ENCODE measurements at regions not wholly inside any gene's neighbourhood (a gene's known extent, or its start where the extent isn't known, plus 50 kb on each side); places are given as distances from the start of the nearest gene placed in this dataset.

- H3K27ac Mint-ChIP-seq: no peak overlapping the region
- TF ChIP-seq CTCF (conservative IDR thresholded peaks at IDR 0.05; ENCODE audit: low read depth in 2 of 2) (no peak), EZH2phosphoT487 (IDR thresholded peaks at IDR 0.05; ENCODE audit: unreplicated experiment) (no peak), EZH2 (IDR thresholded peaks at IDR 0.05; ENCODE audit: low read depth, unreplicated experiment) (no peak), ZNF114 (CRISPR knock-in tag; IDR thresholded peaks at IDR 0.05) (no peak), STAT1 (IDR thresholded peaks at IDR 0.05; ENCODE audit: unreplicated experiment) (no peak), REST (IDR thresholded peaks at IDR 0.05; ENCODE audit: unreplicated experiment) (no peak), CREB1 (CRISPR knock-in tag; IDR thresholded peaks at IDR 0.05; ENCODE audit: low read depth) (no peak), NANOG (IDR thresholded peaks at IDR 0.05; ENCODE audit: borderline replicate concordance) (no peak), ETS1 (IDR thresholded peaks at IDR 0.05) (no peak), POLR2AphosphoS5 (IDR thresholded peaks at IDR 0.05; ENCODE audit: low read depth) (no peak), ZNF331 (CRISPR knock-in tag; IDR thresholded peaks at IDR 0.05; ENCODE audit: low read depth) (no peak), JUNB (IDR thresholded peaks at IDR 0.05; ENCODE audit: unreplicated experiment) (no peak), ZNF462 (CRISPR knock-in tag; IDR thresholded peaks at IDR 0.05) (no peak)
- H3K27me3 ChIP-seq (ENCODE audit: insufficient read depth): no peaks in the 10 kb centered on the region
- no peak overlapping the region for H2AFZ ChIP-seq
- no peaks in the 10 kb centered on the region for H3K9me2 ChIP-seq (ENCODE audit: insufficient read depth)
- peaks cover 6% of the 10 kb centered on the region for H3K27me3 Mint-ChIP-seq (ENCODE audit: insufficient read depth, low read depth, poor library complexity)
- peaks cover 3% of the 10 kb centered on the region; the same call in 1 of the 2 replicates for H3K4me1 ChIP-seq (ENCODE audit: insufficient read depth)
- H3K4me2 ChIP-seq: no peak overlapping the region
- no peaks in the 10 kb centered on the region for H3K36me3 Mint-ChIP-seq (ENCODE audit: low read depth)
- no peaks in the 10 kb centered on the region for H3F3A ChIP-seq (replicated peaks; ENCODE audit: low read depth)
- H3K79me2 ChIP-seq (replicated peaks; ENCODE audit: insufficient read depth): no peaks in the 10 kb centered on the region
- peaks cover 2% of the 10 kb centered on the region for H3K4me1 Mint-ChIP-seq
- no peaks in the 10 kb centered on the region for H4K20me1 ChIP-seq (replicated peaks; ENCODE audit: insufficient read depth)
- H3K9me3 Mint-ChIP-seq: no peaks in the 10 kb centered on the region
- no peak for ATAC-seq
- no peaks in the 10 kb centered on the region for H3K36me3 ChIP-seq (ENCODE audit: insufficient read depth)
- DNase-seq (ENCODE audit: low spot score): no peak
- no peak overlapping the region for H3K27ac ChIP-seq (ENCODE audit: low read depth)
- H3K4me3 ChIP-seq: no peak overlapping the region
- H3K4me3 Mint-ChIP-seq: no peak overlapping the region
These were observed 302.5 kb upstream of the PROK2 start for GRCh38 chr3:72087420-72087819.
